GM23338 (cell line): ENCODE measurements at regions not wholly inside any gene's neighbourhood (a gene's known extent, or its start where the extent isn't known, plus 50 kb on each side); places are given as distances from the start of the nearest gene placed in this dataset.

Experiments used
- CREB1 ChIP-seq: fragments of 250-450 bp; sonication (Bioruptor Pico); IDR thresholded peaks from 2 replicates; pipeline ENCODE4 v1.5.0; 2020; ENCODE audit warnings: low read depth, mild to moderate bottlenecking, moderate library complexity
- CTCF ChIP-seq, 2 experiments: fragments of 200-600 bp in 1 of 2; sonication (generic) in 1 of 2; conservative IDR thresholded peaks; 2 replicates each; pipeline versions ENCODE4 v1.5.1 to v1.6.1; 2016 to 2017; ENCODE audit warnings: antibody characterized with exemption in 2 of 2, low read depth in 2 of 2, mild to moderate bottlenecking in 2 of 2, moderate library complexity in 1 of 2
- EZH2 ChIP-seq: fragments of 200-600 bp; sonication (generic); IDR thresholded peaks from one replicate; pipeline ENCODE4 v1.8.0; 2017; ENCODE audit warnings: antibody characterized with exemption, mild to moderate bottlenecking, low read depth; ENCODE audit not compliant: unreplicated experiment
- POLR2AphosphoS5 ChIP-seq: IDR thresholded peaks from 2 replicates; pipeline ENCODE4 v1.6.1; 2016; ENCODE audit warnings: antibody characterized with exemption, low read depth
- REST ChIP-seq: IDR thresholded peaks from one replicate; pipeline ENCODE4 v1.6.1; 2018; ENCODE audit warnings: antibody characterized with exemption; ENCODE audit not compliant: unreplicated experiment

- TF ChIP-seq CTCF (conservative IDR thresholded peaks at IDR 0.05; ENCODE audit: low read depth in 2 of 2), result no peak
- TF ChIP-seq REST, result no peak
- TF ChIP-seq EZH2, result no peak
- TF ChIP-seq POLR2AphosphoS5, result no peak
- no peak for TF ChIP-seq CREB1
These were observed 189.3 kb upstream of the GPR12 start for GRCh38 chr13:26949701-26950502.
